Activated CD8-positive, alpha-beta memory T cell treated with anti-CD3 and anti-CD28 coated beads, Interleukin-2, amount 50 U/mL, for 48 hours (primary cell): ENCODE measurements at regions not wholly inside any gene's neighbourhood (a gene's known extent, or its start where the extent isn't known, plus 50 kb on each side); places are given as distances from the start of the nearest gene placed in this dataset.

Source experiments
- DNase-seq: peaks from one replicate; pipeline ENCODE4 v3.0.0-alpha.2; 2020

- DNase-seq, result no peak
These were observed 1478.2 kb upstream of the MIR17HG start for GRCh38 chr13:89869312-89869711.

- no peak for DNase-seq
These were observed 1468.6 kb upstream of the MIR17HG start for GRCh38 chr13:89878904-89879303.

- no peak for DNase-seq
These were observed 1467.3 kb upstream of the MIR17HG start for GRCh38 chr13:89880201-89880600.

GRCh38 chr13:89883893-89884448, 1463.5 kb upstream of the MIR17HG start:
- DNase-seq, result no peak

- DNase-seq, result no peak
These were observed 1456.7 kb upstream of the MIR17HG start for GRCh38 chr13:89890806-89891205.

GRCh38 chr13:89891416-89891815, 1456.1 kb upstream of the MIR17HG start:
- no peak for DNase-seq

GRCh38 chr13:89897681-89898080, 1449.8 kb upstream of the MIR17HG start:
- no peak for DNase-seq

- DNase-seq, result no peak
These were observed 1448.0 kb upstream of the MIR17HG start for GRCh38 chr13:89899302-89900103.

GRCh38 chr13:89900104-89900765, 1447.3 kb upstream of the MIR17HG start:
- no peak for DNase-seq

- DNase-seq, result no peak
These were observed 1445.3 kb upstream of the MIR17HG start for GRCh38 chr13:89902223-89902622.

- DNase-seq, result no peak
These were observed 1444.4 kb upstream of the MIR17HG start for GRCh38 chr13:89903115-89903514.

- no peak for DNase-seq
These were observed 1437.3 kb upstream of the MIR17HG start for GRCh38 chr13:89910166-89910565.

- DNase-seq, result no peak
These were observed 1430.9 kb upstream of the MIR17HG start for GRCh38 chr13:89916551-89916950.

- no peak for DNase-seq
These were observed 1427.0 kb upstream of the MIR17HG start for GRCh38 chr13:89920461-89920860.

GRCh38 chr13:89923052-89923451, 1424.4 kb upstream of the MIR17HG start:
- no peak for DNase-seq

GRCh38 chr13:89923736-89924135, 1423.8 kb upstream of the MIR17HG start:
- DNase-seq, result no peak

GRCh38 chr13:89925107-89925506, 1422.4 kb upstream of the MIR17HG start:
- DNase-seq, result no peak

- DNase-seq, result no peak
These were observed 1416.6 kb upstream of the MIR17HG start for GRCh38 chr13:89930861-89931260.

- DNase-seq, result no peak
These were observed 1414.6 kb upstream of the MIR17HG start for GRCh38 chr13:89932902-89933301.

- no peak for DNase-seq
These were observed 1411.2 kb upstream of the MIR17HG start for GRCh38 chr13:89936256-89936655.

- DNase-seq, result no peak
These were observed 1410.1 kb upstream of the MIR17HG start for GRCh38 chr13:89937420-89937819.

GRCh38 chr13:89940383-89940782, 1407.1 kb upstream of the MIR17HG start:
- DNase-seq, result no peak

- no peak for DNase-seq
These were observed 1404.3 kb upstream of the MIR17HG start for GRCh38 chr13:89943139-89943538.

- DNase-seq, result no peak
These were observed 1397.3 kb upstream of the MIR17HG start for GRCh38 chr13:89950225-89950624.
